GM23248 (cell line): ENCODE measurements at regions not wholly inside any gene's neighbourhood (a gene's known extent, or its start where the extent isn't known, plus 50 kb on each side); places are given as distances from the start of the nearest gene placed in this dataset.

ENCODE experiments used
- EZH2 ChIP-seq: fragments of 200-600 bp; sonication (generic); IDR thresholded peaks from 2 replicates; pipeline ENCODE4 v1.6.1; 2018; ENCODE audit warnings: antibody characterized with exemption, mild to moderate bottlenecking; ENCODE audit not compliant: insufficient read depth, poor library complexity, severe bottlenecking
- EZH2phosphoT487 ChIP-seq: fragments of 200-600 bp; sonication (generic); IDR thresholded peaks from 2 replicates; pipeline ENCODE4 v1.6.1; 2018; ENCODE audit warnings: antibody characterized with exemption, moderate library complexity, mild to moderate bottlenecking, low read depth; ENCODE audit not compliant: insufficient read depth

GRCh38 chr11:112658431-112658878, 302.8 kb upstream of the NCAM1 start:
- no peak for TF ChIP-seq EZH2
- no peak for TF ChIP-seq EZH2phosphoT487
